ENCODE measurements at regions not wholly inside any gene's neighbourhood (a gene's known extent, or its start where the extent isn't known, plus 50 kb on each side); places are given as distances from the start of the nearest gene placed in this dataset.
"Not testable (repeated sequence)": the region's sequence is repeated elsewhere in the genome, so short reads cannot be mapped to it uniquely, and the experiment has no call there.

DNA sequence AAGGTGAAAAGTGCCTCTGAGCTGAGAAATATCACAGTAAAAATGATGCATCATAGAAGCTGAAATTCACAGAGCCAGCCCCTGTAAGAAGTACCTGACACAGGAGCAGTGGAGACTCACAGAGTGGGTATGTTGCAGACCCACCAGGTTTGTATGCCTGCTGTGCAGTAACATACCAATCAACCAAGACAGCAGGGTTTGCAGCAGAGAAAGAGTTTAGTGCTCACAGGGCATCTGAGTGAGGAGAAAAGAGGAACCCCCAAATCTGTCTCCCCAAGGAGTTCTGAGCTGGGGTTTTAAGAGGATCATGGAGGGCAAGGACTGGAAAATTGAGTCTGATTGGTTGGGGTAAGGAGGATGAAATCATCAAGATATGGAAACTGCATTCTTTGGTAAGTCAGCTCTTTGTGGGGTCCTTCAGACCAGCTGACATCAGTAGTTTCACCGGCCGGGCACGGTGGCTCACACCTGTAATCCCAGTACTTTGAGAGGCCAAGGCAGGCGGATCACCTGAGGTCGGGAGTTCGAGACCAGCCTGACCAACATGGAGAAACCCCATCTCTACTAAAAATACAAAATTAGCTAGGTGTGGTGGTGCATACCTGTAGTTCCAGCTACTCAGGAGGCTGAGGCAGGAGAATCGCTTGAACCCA, 83.5 kb upstream of the MRI1 start:
- H3K9me3 ChIP-seq (ENCODE audit: control extremely low read depth in 1 of 5, control insufficient read depth in 4 of 5, insufficient read depth in 2 of 5, low read depth in 1 of 5, low read length in 4 of 5): peaks cover 5 to 25% (median 11%) of the 10 kb centered on the region in 5 experiments
- H3K4me3 ChIP-seq (ENCODE audit: control insufficient read depth in 1 of 7, extremely low read depth in 1 of 7, insufficient read depth in 4 of 7, low read depth in 2 of 7, low read length in 6 of 7); H3K27ac ChIP-seq (ENCODE audit: insufficient read depth in 1 of 2, low read depth in 1 of 2, low read length in 2 of 2, poor library complexity in 1 of 2, severe bottlenecking in 2 of 2); H3K27me3 ChIP-seq (replicated peaks in 2 of 5; ENCODE audit: control insufficient read depth in 4 of 5, insufficient read depth in 5 of 5, low read length in 4 of 5); H3K36me3 ChIP-seq (ENCODE audit: control insufficient read depth in 4 of 4, insufficient read depth in 4 of 4, low read length in 3 of 4); H3K4me1 ChIP-seq (ENCODE audit: control extremely low read depth in 1 of 4, control insufficient read depth in 4 of 4, insufficient read depth in 4 of 4, low read length in 3 of 4); CTCF ChIA-PET: not testable (repeated sequence)
- POLR2A ChIA-PET: interaction anchor here (0.6 kb wide), 1 partner anchor 87 kb away, joined by 3 read pairs; no protein-coding TSS in a partner anchor
- peak in 1 of 3 donors; percentile 8 for DNase-seq
- WGBS (ENCODE audit: insufficient coverage): no CpG with 5 or more reads among the region's 7 CpGs

GRCh38 chr19:13676967-13677366, 87.4 kb upstream of the MRI1 start:
- H3K27ac ChIP-seq (ENCODE audit: insufficient read depth in 1 of 2, low read depth in 1 of 2, low read length in 2 of 2, poor library complexity in 1 of 2, severe bottlenecking in 2 of 2); H3K4me1 ChIP-seq (ENCODE audit: control extremely low read depth in 1 of 4, control insufficient read depth in 4 of 4, insufficient read depth in 4 of 4, low read length in 3 of 4); H3K36me3 ChIP-seq (ENCODE audit: control insufficient read depth in 4 of 4, insufficient read depth in 4 of 4, low read length in 3 of 4); POLR2A ChIA-PET; DNase-seq; H3K4me3 ChIP-seq (ENCODE audit: control insufficient read depth in 1 of 7, extremely low read depth in 1 of 7, insufficient read depth in 4 of 7, low read depth in 2 of 7, low read length in 6 of 7); H3K27me3 ChIP-seq (replicated peaks in 2 of 5; ENCODE audit: control insufficient read depth in 4 of 5, insufficient read depth in 5 of 5, low read length in 4 of 5): not testable (repeated sequence)
- CTCF ChIA-PET: interaction anchor here (0.6 kb wide), 1 partner anchor 225 kb away, joined by 3 read pairs; no protein-coding TSS in a partner anchor
- H3K9me3 ChIP-seq (ENCODE audit: control extremely low read depth in 1 of 5, control insufficient read depth in 4 of 5, insufficient read depth in 2 of 5, low read depth in 1 of 5, low read length in 4 of 5): peaks cover 5 to 30% (median 16%) of the 10 kb centered on the region in 5 experiments
- 88% methylated on average over 4 of the region's 5 CpGs for WGBS (ENCODE audit: insufficient coverage)

DNA sequence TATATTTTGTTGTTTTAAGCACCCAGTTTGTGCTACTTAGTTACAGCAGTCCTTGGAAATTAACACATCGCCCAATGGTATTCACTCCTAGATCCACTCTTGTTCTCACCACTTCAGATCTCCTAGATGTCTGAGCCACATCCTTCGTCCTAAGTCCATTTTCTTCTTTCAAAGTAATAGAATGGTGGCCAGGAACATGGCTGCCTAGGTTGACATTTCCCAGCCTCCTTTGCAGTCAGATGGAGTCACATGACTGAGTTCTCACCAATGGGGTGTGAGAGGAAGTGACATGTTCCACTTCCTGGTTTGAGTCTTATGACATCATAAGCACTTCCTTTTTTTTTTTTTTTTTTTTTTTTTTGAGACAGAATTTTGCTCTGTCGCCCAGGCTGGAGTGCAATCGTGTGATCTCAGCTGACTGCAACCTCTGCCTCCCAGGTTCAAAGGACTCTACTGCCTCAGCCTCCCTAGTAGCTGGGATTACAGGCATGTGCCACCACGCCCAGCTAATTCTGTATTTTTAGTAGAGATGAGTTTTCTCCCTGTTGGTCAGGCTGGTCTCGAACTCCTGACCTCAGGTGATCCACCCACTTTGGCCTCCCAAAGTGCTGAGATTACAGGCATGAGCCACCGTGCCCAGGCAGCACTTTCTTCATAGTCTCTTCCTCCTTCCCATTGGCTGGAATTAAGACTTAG, 91.7 kb upstream of the MRI1 start:
- H3K27ac ChIP-seq (ENCODE audit: insufficient read depth in 1 of 2, low read depth in 1 of 2, low read length in 2 of 2, poor library complexity in 1 of 2, severe bottlenecking in 2 of 2); CTCF ChIA-PET; H3K36me3 ChIP-seq (ENCODE audit: control insufficient read depth in 4 of 4, insufficient read depth in 4 of 4, low read length in 3 of 4); H3K27me3 ChIP-seq (replicated peaks in 2 of 5; ENCODE audit: control insufficient read depth in 4 of 5, insufficient read depth in 5 of 5, low read length in 4 of 5); H3K4me3 ChIP-seq (ENCODE audit: control insufficient read depth in 1 of 7, extremely low read depth in 1 of 7, insufficient read depth in 4 of 7, low read depth in 2 of 7, low read length in 6 of 7); POLR2A ChIA-PET; H3K4me1 ChIP-seq (ENCODE audit: control extremely low read depth in 1 of 4, control insufficient read depth in 4 of 4, insufficient read depth in 4 of 4, low read length in 3 of 4); H3K9me3 ChIP-seq (ENCODE audit: control extremely low read depth in 1 of 5, control insufficient read depth in 4 of 5, insufficient read depth in 2 of 5, low read depth in 1 of 5, low read length in 4 of 5): not testable (repeated sequence)
- peak; percentile 68 to 85 (median 77) for DNase-seq
- WGBS (ENCODE audit: insufficient coverage): 97% methylated on average over 5 of the region's 7 CpGs

DNA sequence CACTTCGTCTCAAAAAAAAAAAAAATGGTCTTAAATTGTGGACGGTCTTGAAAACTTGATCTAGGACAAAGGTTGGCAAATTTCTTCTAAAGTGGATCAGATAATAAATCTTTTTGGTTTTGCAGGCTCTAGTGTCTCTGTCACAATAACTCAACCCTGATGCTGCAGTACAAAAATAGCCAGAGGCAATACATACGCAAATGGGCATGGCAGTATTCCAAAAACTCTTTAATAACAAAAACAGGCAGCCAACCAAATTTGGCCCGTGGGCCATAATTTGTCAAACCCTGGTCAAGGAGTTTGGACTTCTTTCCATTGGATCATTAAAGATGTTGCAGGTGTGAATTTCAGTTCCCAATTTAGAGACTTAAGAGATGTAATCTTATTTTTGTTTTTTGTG, 93.5 kb upstream of the MRI1 start:
- Histone ChIP-seq H3K4me3 (ENCODE audit: control insufficient read depth in 1 of 7, extremely low read depth in 1 of 7, insufficient read depth in 4 of 7, low read depth in 2 of 7, low read length in 6 of 7) (no peak overlapping the region), H3K4me1 (ENCODE audit: control extremely low read depth in 1 of 4, control insufficient read depth in 4 of 4, insufficient read depth in 4 of 4, low read length in 3 of 4) (no peaks in the 10 kb centered on the region), H3K27me3 (replicated peaks in 2 of 5; ENCODE audit: control insufficient read depth in 4 of 5, insufficient read depth in 5 of 5, low read length in 4 of 5) (peaks cover 0 to 2% (median 0%) of the 10 kb centered on the region in 5 experiments), H3K36me3 (ENCODE audit: control insufficient read depth in 4 of 4, insufficient read depth in 4 of 4, low read length in 3 of 4) (no peaks in the 10 kb centered on the region), H3K9me3 (ENCODE audit: control extremely low read depth in 1 of 5, control insufficient read depth in 4 of 5, insufficient read depth in 2 of 5, low read depth in 1 of 5, low read length in 4 of 5) (peaks cover 0 to 7% (median 5%) of the 10 kb centered on the region in 5 experiments), H3K27ac (ENCODE audit: insufficient read depth in 1 of 2, low read depth in 1 of 2, low read length in 2 of 2, poor library complexity in 1 of 2, severe bottlenecking in 2 of 2) (no peak overlapping the region)
- DNase-seq: no peak
- CTCF ChIA-PET: no interaction called here
- 87% methylated on average over 2 of the region's 4 CpGs for WGBS (ENCODE audit: insufficient coverage)
- POLR2A ChIA-PET: no interaction called here

- H3K9me3 ChIP-seq (ENCODE audit: control extremely low read depth in 1 of 5, control insufficient read depth in 4 of 5, insufficient read depth in 2 of 5, low read depth in 1 of 5, low read length in 4 of 5): peaks cover 0 to 7% (median 5%) of the 10 kb centered on the region in 5 experiments
- no CpG with 5 or more reads among the region's 4 CpGs for WGBS (ENCODE audit: insufficient coverage)
- DNase-seq: no peak
- ChIA-PET CTCF (no interaction called here), POLR2A (no interaction called here)
- no peak overlapping the region for H3K4me3 ChIP-seq (ENCODE audit: control insufficient read depth in 1 of 7, extremely low read depth in 1 of 7, insufficient read depth in 4 of 7, low read depth in 2 of 7, low read length in 6 of 7)
- H3K27me3 ChIP-seq (replicated peaks in 2 of 5; ENCODE audit: control insufficient read depth in 4 of 5, insufficient read depth in 5 of 5, low read length in 4 of 5): peaks cover 0 to 2% (median 0%) of the 10 kb centered on the region in 5 experiments
- no peaks in the 10 kb centered on the region for H3K4me1 ChIP-seq (ENCODE audit: control extremely low read depth in 1 of 4, control insufficient read depth in 4 of 4, insufficient read depth in 4 of 4, low read length in 3 of 4)
- no peak overlapping the region for H3K27ac ChIP-seq (ENCODE audit: insufficient read depth in 1 of 2, low read depth in 1 of 2, low read length in 2 of 2, poor library complexity in 1 of 2, severe bottlenecking in 2 of 2)
- no peaks in the 10 kb centered on the region for H3K36me3 ChIP-seq (ENCODE audit: control insufficient read depth in 4 of 4, insufficient read depth in 4 of 4, low read length in 3 of 4)
These were observed 94.5 kb upstream of the MRI1 start for GRCh38 chr19:13669780-13670355.

DNA sequence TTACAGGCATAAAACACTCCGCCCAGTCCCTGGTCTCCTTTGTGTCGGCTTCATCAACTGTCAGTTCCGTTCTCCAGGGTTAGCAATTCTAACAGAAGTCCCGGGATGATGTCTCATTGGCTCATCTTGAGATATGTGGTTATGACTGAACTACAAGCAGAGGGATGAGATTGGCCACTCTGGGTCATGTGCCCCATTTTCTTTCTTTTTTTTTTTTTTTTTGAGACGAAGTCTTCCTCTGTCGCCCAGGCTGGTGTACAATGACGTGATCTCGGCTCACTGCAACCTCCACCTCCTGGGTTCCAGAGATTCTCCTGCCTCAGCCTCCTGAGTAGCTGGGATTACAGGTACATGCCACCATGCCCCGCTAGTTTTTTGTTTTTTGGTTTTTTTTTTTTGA, 95.4 kb upstream of the MRI1 start:
- DNase-seq: no peak
- Histone ChIP-seq H3K4me1 (ENCODE audit: control extremely low read depth in 1 of 4, control insufficient read depth in 4 of 4, insufficient read depth in 4 of 4, low read length in 3 of 4) (no peaks in the 10 kb centered on the region), H3K9me3 (ENCODE audit: control extremely low read depth in 1 of 5, control insufficient read depth in 4 of 5, insufficient read depth in 2 of 5, low read depth in 1 of 5, low read length in 4 of 5) (peaks cover 0 to 7% (median 5%) of the 10 kb centered on the region in 5 experiments), H3K27me3 (replicated peaks in 2 of 5; ENCODE audit: control insufficient read depth in 4 of 5, insufficient read depth in 5 of 5, low read length in 4 of 5) (peaks cover 0 to 2% (median 0%) of the 10 kb centered on the region in 5 experiments), H3K27ac (ENCODE audit: insufficient read depth in 1 of 2, low read depth in 1 of 2, low read length in 2 of 2, poor library complexity in 1 of 2, severe bottlenecking in 2 of 2) (no peak overlapping the region), H3K36me3 (ENCODE audit: control insufficient read depth in 4 of 4, insufficient read depth in 4 of 4, low read length in 3 of 4) (no peaks in the 10 kb centered on the region), H3K4me3 (ENCODE audit: control insufficient read depth in 1 of 7, extremely low read depth in 1 of 7, insufficient read depth in 4 of 7, low read depth in 2 of 7, low read length in 6 of 7) (no peak overlapping the region)
- ChIA-PET CTCF (no interaction called here), POLR2A (no interaction called here)
- WGBS (ENCODE audit: insufficient coverage): 96% methylated on average over 4 of the region's 9 CpGs

DNA sequence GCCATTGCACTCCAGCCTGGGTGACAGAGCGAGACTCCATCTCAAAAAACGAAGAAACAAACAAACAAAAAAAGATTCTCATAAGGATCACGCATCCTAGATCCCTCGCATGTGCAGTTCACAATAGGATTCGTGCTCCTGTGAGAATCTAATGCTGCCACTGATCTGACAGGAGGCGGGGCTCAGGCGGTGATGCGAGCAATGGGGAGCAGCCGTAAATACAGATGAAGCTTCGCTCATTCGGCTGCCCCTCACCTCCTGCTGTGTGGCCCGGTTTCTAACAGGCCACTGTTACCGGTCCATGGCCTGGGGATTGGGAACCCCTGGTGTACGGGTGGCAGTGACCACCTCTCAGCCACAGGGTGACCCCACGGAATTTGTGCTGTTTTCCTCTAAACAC, 98.2 kb upstream of the MRI1 start:
- Histone ChIP-seq H3K4me3 (ENCODE audit: control insufficient read depth in 1 of 7, extremely low read depth in 1 of 7, insufficient read depth in 4 of 7, low read depth in 2 of 7, low read length in 6 of 7) (no peak overlapping the region), H3K27ac (ENCODE audit: insufficient read depth in 1 of 2, low read depth in 1 of 2, low read length in 2 of 2, poor library complexity in 1 of 2, severe bottlenecking in 2 of 2) (no peak overlapping the region), H3K36me3 (ENCODE audit: control insufficient read depth in 4 of 4, insufficient read depth in 4 of 4, low read length in 3 of 4) (no peaks in the 10 kb centered on the region), H3K9me3 (ENCODE audit: control extremely low read depth in 1 of 5, control insufficient read depth in 4 of 5, insufficient read depth in 2 of 5, low read depth in 1 of 5, low read length in 4 of 5) (no peaks in the 10 kb centered on the region), H3K4me1 (ENCODE audit: control extremely low read depth in 1 of 4, control insufficient read depth in 4 of 4, insufficient read depth in 4 of 4, low read length in 3 of 4) (no peaks in the 10 kb centered on the region), H3K27me3 (replicated peaks in 2 of 5; ENCODE audit: control insufficient read depth in 4 of 5, insufficient read depth in 5 of 5, low read length in 4 of 5) (peaks cover 0 to 2% (median 0%) of the 10 kb centered on the region in 5 experiments)
- DNase-seq: no peak
- CTCF ChIA-PET: no interaction called here
- 81% methylated on average over 13 of the region's 15 CpGs for WGBS (ENCODE audit: insufficient coverage)
- POLR2A ChIA-PET: no interaction called here
